ENCODE measurements at regions not wholly inside any gene's neighbourhood (a gene's known extent, or its start where the extent isn't known, plus 50 kb on each side); places are given as distances from the start of the nearest gene placed in this dataset.

- no peak for TF ChIP-seq EZH2 (IDR thresholded peaks at IDR 0.05)
- TF ChIP-seq EGR1 (IDR thresholded peaks at IDR 0.05; ENCODE audit: low read depth): no peak
- TF ChIP-seq CEBPB (IDR thresholded peaks at IDR 0.05; ENCODE audit: low read depth): no peak
- no peak for TF ChIP-seq SP1 (IDR thresholded peaks at IDR 0.05; ENCODE audit: low read depth)
Observed at GRCh38 chr15:91383532-91383931, 283.5 kb downstream of the SV2B start (continued).

GRCh38 chr15:91384189-91384730 lies 284.2 kb downstream of the SV2B start:
- intact Hi-C loops (cut with micrococcal nuclease): no loop called here
- RAD21 ChIA-PET (ENCODE audit: low non-redundant PET in 1 of 2, low total read pairs in 2 of 2, uncharacterized antibody in 2 of 2, unreplicated experiment in 2 of 2): no interaction called here

More at GRCh38 chr15:91384189-91384730, 284.2 kb downstream of the SV2B start:
- H3K9ac ChIP-seq (ENCODE audit: low read length): no peak overlapping the region
- POLR2A ChIA-PET: no interaction called here
- no peaks in the 10 kb centered on the region for H3K9me2 ChIP-seq (ENCODE audit: insufficient read depth)
- no peak overlapping the region for H3K4me3 ChIP-seq (replicated peaks in 1 of 2; ENCODE audit: low read depth in 1 of 2, low read length in 2 of 2)
- no peak overlapping the region for H3K27ac ChIP-seq (ENCODE audit: low read depth, low read length)
- H3K27me3 ChIP-seq (ENCODE audit: insufficient read depth, low read length): peaks cover 11% of the 10 kb centered on the region; the same call in 1 of the 2 replicates
- no peak overlapping the region for H3K4me2 ChIP-seq (ENCODE audit: low read length)
- no peaks in the 10 kb centered on the region for H3K36me3 ChIP-seq (ENCODE audit: control insufficient read depth in 1 of 2, insufficient read depth in 2 of 2, low read length in 2 of 2)
- CTCF ChIA-PET: no interaction called here
- BruUV-seq (replicated peaks): no TSS peak
- no peak for DNase-seq (ENCODE audit: low read depth, low spot score)
- H3K79me2 ChIP-seq (ENCODE audit: insufficient read depth, low read length): no peaks in the 10 kb centered on the region
- no peak for ATAC-seq
- no peak overlapping the region for H2AFZ ChIP-seq (ENCODE audit: low read depth, low read length, poor library complexity, severe bottlenecking)
- no peaks in the 10 kb centered on the region for H3K4me1 ChIP-seq (ENCODE audit: control insufficient read depth in 1 of 2, insufficient read depth in 2 of 2, low read length in 2 of 2)
- H4K20me1 ChIP-seq (ENCODE audit: insufficient read depth): no peaks in the 10 kb centered on the region
- no peaks in the 10 kb centered on the region for H3K9me3 ChIP-seq (ENCODE audit: control insufficient read depth in 1 of 2, insufficient read depth in 1 of 2, low read depth in 1 of 2, low read length in 2 of 2)
- TF ChIP-seq REST (IDR thresholded peaks at IDR 0.05; ENCODE audit: low read depth) (no peak), SIN3A (IDR thresholded peaks at IDR 0.05; ENCODE audit: low read depth) (no peak), SRF (IDR thresholded peaks at IDR 0.05; ENCODE audit: low read depth) (no peak), EZH2 (IDR thresholded peaks at IDR 0.05) (no peak), CBX3 (IDR thresholded peaks at IDR 0.05; ENCODE audit: low read depth) (no peak), ELF1 (IDR thresholded peaks at IDR 0.05; ENCODE audit: borderline replicate concordance, low read depth) (no peak), SP1 (IDR thresholded peaks at IDR 0.05; ENCODE audit: low read depth) (no peak), CEBPB (IDR thresholded peaks at IDR 0.05; ENCODE audit: low read depth) (no peak), POLR2AphosphoS5 (IDR thresholded peaks at IDR 0.05; ENCODE audit: low read depth, low read length) (no peak), EZH2phosphoT487 (IDR thresholded peaks at IDR 0.05; ENCODE audit: borderline replicate concordance) (no peak), RAD21 (IDR thresholded peaks at IDR 0.05; ENCODE audit: low read depth) (no peak), FOSL1 (IDR thresholded peaks at IDR 0.05; ENCODE audit: low read depth) (no peak), YY1 (IDR thresholded peaks at IDR 0.05; ENCODE audit: extremely low read depth, insufficient replicate concordance, low read depth, low read length) (no peak), ZFX (IDR thresholded peaks at IDR 0.05) (no peak), TCF7L2 (IDR thresholded peaks at IDR 0.05; ENCODE audit: borderline replicate concordance, extremely low read depth, insufficient read depth, insufficient read length) (no peak)
- TF ChIP-seq, protein P1, sequence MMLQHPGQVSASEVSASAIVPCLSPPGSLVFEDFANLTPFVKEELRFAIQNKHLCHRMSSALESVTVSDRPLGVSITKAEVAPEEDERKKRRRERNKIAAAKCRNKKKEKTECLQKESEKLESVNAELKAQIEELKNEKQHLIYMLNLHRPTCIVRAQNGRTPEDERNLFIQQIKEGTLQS (IDR thresholded peaks at IDR 0.05): no peak
- TF ChIP-seq, protein P2, sequence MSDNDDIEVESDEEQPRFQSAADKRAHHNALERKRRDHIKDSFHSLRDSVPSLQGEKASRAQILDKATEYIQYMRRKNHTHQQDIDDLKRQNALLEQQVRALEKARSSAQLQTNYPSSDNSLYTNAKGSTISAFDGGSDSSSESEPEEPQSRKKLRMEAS (IDR thresholded peaks at IDR 0.05): no peak

Data from HCT116 (cell line).